IPS-NIHi7 (cell line): ENCODE measurements at regions not wholly inside any gene's neighbourhood (a gene's known extent, or its start where the extent isn't known, plus 50 kb on each side); places are given as distances from the start of the nearest gene placed in this dataset.
"Not testable (repeated sequence)": the region's sequence is repeated elsewhere in the genome, so short reads cannot be mapped to it uniquely, and the experiment has no call there.

Source experiments
- DNase-seq: peaks from one replicate; pipeline ENCODE4 v3.0.0; 2012; ENCODE audit warnings: mixed read lengths; ENCODE audit errors: extremely low spot score

DNA sequence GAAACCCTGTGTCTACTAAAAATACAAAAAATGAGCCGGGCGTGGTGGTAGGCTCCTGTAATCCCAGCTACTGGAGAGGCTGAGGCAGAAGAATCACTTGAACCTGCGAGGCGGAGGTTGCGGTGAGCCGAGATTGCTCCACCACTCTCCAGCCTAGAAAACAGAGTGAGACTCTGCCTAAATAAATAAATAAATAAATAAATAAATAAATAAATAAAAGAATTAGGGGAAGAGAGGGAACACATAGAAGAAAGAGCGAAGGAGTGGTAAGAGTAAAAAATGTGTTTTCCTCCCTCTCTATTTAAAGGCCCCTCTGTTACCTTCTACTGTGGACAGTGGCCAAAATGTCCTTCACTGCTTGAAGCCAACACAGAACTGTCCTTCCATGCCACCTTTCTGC lies 103.9 kb upstream of the SOX21 start:
- no peak for DNase-seq

GRCh38 chr13:94813920-94814475 lies 101.7 kb upstream of the SOX21 start:
- no peak for DNase-seq

DNA sequence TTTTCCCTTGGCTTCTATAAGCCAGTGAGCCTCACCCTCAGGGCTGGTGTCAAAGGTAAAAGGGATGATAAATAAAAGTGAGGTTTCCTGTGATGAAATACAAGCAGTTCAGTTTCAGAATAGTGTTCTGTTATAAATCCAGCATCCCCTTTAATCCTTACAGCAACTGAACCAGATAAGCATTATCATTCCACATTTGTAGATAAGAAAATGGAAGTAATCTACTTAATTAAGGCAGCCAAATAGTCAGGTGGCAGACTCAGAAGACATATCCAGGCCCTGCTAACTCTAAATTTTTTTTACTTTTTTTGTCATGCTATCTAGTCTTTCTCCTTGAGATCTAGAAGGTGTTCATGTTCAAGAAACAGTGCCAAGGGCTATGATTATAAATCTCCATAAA lies 99.4 kb upstream of the SOX21 start:
- no peak for DNase-seq

- no peak for DNase-seq
Observed at GRCh38 chr13:94800423-94800822, 88.1 kb upstream of the SOX21 start.

DNA sequence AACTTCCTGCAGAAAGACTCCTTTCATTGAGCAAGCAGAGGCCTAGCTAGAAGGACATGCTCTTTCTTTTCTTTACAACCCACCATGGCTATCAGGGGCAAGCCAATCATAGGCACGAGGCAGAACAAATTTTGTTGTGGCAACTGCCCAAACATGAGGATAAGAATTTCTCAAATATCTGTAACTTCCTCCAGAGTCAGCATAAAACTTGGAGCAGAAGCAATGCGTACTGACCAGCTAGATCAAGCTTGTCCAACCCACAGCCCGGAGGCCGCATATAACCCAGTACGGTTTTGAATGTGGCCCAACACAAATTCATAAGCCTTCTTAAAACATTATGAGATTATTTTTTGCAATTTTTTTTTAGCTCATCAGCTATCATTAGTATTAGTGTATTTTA lies 87.0 kb upstream of the SOX21 start:
- no peak for DNase-seq

DNA sequence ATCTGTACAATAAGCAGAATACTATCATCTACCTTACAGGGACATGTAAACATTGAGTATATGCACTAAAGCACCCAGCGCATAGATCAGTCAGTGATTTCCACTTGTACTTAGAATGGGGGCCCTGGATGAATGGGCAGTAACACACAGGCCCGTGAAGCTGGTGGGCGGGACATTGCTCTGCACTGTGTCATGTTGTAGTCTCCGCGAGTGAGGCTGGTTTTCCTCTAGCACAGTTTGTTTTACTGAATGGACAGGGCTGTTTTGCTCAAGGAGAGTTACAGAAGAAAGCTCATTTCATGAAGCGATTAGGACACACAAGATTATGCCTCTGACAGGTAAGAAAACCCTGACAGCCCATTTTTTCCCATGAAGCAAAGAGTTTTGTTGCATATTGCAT lies 86.4 kb upstream of the SOX21 start:
- no peak for DNase-seq

GRCh38 chr13:94795292-94795691 lies 82.9 kb upstream of the SOX21 start:
- DNase-seq = no peak

DNA sequence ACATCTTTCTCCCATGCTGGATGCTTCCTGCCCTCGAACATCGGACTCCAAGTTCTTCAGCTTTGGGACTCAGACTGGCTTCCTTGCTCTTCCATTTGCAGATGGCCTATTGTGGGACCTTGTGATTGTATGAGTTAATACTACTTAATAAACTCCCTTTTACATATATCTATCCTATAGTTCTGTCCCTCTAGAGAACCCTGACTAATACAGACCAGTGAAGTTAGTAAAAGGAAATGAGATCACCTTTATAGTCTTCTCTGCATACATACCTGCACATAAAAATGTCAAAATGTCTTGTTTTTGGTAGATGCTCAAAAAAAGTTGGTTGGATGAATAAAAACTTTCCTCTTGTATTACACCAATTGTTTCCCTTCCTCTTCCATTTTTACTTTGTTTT lies 73.9 kb upstream of the SOX21 start:
- DNase-seq = not testable (repeated sequence)

GRCh38 chr13:94784066-94784465 lies 71.7 kb upstream of the SOX21 start:
- DNase-seq = no peak

DNA sequence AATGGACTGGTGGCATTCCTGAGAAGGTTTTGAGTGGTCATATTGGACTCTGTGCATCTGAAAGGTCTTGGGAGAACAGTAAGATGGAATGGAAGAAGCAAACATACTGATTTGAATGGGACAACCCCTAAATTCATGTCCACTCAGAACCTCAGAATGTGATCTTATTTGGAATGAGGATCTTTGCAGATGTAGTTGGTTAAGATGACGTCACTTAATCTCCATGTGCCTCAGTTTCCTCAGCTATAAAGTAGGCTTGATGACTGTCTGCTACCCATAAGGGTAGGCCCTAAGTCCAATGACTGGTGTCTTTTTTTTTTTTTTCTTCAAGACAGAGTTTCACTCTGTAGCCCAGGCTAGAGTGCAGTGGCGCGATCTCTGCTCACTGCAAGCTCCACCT lies 71.1 kb upstream of the SOX21 start:
- no peak for DNase-seq

- DNase-seq = no peak
Observed at GRCh38 chr13:94780421-94780820, 68.1 kb upstream of the SOX21 start.

GRCh38 chr13:94778986-94779385 lies 66.6 kb upstream of the SOX21 start:
- no peak for DNase-seq

- DNase-seq = no peak
Observed at GRCh38 chr13:94778585-94778984, 66.2 kb upstream of the SOX21 start.

GRCh38 chr13:94776956-94777355 lies 64.6 kb upstream of the SOX21 start:
- DNase-seq = no peak

DNA sequence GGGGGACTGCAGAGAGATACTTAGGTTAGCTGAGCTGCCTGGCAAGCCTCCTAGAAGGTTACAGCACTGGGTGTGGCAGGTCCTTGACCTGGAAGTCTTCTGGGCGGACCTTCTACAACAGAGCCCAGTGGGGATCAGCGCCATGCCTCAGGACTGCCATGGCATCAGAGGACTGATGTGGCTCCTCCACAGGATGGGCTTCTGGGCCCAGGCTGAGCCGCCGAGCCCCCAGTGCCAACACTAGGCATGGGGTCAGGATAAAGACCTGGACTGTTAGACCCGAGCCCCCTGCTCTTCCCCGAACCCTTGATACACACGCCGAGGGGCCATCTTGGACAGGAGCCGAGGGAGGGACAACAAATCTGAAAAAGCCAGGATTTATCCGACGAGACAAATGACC lies 64.0 kb upstream of the SOX21 start:
- no peak for DNase-seq

DNA sequence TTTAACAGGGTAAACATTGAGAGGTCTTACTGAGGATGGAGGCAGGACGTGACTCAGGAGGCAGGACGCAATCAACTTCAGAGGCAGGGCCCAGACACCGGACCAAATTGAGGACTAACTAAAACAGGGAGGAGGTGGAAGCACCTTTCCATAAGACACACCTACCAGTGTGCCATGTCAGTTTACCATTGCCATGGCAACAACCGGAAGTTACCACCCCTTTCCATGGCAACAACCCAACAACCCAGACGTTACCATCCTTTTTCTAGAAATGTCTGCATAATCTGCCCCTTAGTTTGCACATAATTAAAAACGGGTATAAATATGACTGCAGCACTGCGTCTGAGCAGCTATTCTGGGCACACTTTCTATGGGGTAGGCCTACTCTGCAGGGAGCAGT lies 53.5 kb upstream of the SOX21 start:
- no peak for DNase-seq

GRCh38 chr13:94764576-94765321 lies 52.4 kb upstream of the SOX21 start:
- no peak for DNase-seq
